HG02973 (cell line): ENCODE measurements at regions not wholly inside any gene's neighbourhood (a gene's known extent, or its start where the extent isn't known, plus 50 kb on each side); places are given as distances from the start of the nearest gene placed in this dataset.

Source experiments
- ATAC-seq: cut with Tn5 transposase; IDR thresholded peaks from one replicate; pipeline ENCODE4 v1.9.1; 2021; ENCODE audit warnings: moderate library complexity; ENCODE audit not compliant: unreplicated experiment

DNA sequence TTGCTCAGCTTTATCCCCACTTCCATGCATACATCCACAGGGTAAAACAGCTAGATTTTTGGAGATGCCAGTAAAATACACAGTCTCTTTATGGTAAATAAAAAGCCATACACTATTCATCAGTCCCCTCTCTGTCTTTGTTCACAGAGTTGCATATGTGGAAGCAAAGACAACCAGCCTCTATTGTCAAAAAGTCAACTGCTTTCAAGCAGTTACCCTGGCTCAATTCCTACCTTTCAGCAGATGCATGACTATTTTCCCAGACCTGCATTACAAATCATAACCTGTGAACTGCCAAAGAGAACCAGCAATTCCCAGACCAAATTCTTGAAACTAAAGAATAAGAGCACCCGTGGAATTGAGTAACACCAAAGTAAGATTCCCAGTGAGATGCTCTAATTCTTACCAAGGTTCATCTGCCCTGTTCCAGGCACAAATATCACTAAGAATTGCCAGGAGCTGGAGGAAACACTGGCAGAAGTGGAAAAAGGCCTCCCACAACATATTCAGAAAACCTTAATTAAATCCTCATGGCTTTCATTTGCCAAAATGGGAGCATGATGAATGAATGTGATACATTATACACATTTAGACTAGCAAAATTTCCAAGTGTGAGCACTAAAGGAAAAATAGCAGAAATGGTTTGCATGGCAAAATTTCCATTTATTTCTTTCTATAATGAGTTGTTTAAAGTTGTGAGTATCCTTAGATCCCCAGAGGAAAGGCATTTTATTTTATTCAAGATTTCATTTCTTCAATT lies 391.2 kb upstream of the ADGRL3 start:
- no peak for ATAC-seq

DNA sequence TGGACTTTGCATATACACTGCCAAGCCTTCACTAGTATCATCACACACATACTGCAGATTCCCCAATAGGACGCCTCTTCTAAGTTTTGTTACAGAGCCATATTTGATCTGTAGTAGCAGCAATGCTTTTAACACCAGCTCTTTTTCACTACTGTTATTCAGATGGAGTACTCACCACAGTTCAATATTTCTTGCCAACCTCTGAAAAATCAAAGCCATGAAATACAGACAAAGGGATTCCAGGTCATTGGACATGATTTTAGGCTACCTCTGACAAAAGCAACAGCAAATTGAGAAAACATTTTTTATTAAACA lies 390.7 kb upstream of the ADGRL3 start:
- ATAC-seq, result no peak

DNA sequence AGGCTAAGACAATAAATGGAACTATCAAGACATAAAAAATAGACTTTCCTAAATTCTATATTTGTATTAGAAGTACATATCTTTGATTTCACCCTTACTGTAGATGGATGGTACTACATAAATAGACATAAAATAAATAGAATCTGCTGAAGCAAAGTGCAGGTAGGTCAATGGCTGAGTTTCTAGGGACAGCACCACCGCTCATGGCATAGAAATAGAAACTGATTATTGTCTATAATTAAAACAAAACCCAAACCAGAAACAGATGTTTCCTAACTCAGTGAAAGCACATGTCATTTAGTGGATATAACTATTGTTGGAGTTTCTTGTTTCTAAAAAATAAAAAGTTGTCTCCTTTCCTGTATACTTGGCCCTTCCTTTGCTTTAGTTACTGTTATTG lies 387.3 kb upstream of the ADGRL3 start:
- no peak for ATAC-seq

DNA sequence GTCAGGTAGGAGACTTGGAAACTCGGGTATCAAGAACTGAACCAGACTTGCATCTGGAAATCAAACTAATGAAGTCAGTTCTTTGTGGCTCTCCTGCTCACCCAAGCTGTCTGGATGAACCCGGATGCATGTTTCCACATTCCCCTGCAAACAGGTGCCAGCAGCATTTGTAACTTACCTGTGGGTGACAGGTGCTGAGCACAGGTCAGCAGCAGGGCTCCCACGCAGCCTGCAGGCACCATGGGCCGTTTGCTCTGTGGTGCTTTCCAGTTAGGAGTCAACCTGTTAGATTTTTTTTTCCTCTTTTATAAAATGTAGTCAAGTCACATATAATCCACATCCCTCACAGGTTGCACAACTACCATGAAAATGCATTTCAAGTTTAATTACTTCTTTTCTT lies 385.6 kb upstream of the ADGRL3 start:
- no peak for ATAC-seq

DNA sequence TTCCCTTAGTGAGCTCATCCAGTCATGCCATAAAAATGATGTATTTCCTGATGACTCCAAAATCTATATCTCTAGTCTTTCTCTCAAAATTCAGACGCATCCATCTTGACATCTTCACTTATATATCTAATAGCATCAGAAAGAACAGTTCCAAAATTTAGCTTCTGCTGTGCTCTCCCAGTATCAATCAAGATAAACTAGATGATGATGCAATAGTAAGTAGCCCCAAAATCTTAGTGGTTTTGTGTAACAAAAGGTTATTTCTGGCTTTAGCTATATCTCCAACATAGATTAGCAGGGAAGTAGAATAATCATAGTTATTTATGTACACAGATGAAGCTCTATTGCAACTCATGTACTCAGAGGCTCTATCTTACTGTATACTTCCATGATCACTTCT lies 382.5 kb upstream of the ADGRL3 start:
- ATAC-seq, result no peak

DNA sequence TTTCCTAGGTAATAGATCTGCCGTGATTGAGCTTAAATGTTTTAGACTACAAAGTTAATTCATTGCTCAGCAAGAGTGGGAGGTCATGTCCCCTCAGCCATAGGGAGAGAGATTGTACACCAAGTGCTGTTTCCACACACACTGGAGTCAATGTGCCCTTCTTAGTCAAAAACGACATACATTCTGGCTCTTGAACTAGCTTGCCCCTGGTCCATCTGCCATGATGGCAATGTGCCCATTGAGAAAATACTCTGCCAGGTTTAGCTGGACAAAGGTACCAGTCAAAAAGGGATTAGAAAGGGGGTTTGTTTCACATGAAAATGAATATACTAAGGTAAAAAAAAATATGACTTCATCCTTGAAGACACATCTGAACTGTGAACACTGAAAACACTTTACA lies 377.1 kb upstream of the ADGRL3 start:
- ATAC-seq, result no peak

DNA sequence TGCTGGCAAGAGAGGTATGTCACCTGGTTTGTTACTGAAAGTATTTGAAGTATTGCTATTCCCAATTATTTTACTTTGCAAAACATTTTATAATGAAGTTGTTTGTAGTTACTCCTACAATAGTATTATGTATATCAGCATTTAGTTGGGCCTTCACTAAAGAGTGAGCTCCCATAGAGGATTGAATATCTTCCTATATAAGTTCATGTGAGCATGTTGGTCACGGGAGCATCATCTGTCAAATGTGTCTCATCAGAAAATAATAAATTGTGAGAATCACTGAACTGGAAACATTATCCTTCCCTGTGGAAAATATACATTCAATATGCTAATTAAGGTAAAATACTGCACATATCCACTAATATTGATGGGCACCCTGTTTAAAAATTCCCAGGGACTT lies 360.1 kb upstream of the ADGRL3 start:
- no peak for ATAC-seq

DNA sequence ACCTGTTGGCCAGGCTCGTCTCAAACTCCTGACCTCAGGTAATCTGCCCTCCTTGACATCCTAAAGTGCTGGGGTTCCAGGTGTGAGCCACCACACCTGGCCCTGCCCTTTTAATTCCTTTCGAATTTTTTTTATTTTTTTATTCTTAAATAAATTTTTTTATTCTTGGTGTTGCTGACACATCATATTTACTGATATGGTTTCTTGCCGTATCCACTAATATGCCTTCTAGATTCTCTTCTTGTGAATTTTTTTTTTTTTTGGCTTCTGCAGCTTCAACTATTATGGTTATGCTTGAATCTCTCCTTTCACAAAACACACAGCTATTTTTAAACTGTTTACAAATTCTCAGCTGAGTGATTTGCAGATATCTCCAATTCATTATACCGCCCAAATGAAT lies 353.4 kb upstream of the ADGRL3 start:
- no peak for ATAC-seq

DNA sequence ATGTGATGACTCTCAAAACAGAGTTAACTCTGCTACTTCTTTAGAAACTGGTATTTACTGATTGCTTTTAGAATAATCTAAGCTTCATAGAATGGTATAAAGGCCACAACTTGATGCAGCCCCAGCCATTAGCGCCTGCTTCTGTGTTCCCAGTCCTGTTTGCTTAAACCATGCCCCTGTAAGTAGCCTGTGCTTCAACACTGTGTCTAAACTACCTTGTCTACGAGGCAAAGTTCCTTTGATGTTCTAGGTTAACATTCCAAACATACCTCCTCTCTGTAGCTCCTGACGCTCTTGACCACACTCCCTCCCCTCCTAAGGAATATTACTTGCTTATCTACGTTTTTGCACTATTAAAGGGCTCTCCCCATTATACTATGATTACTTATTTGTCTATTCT lies 352.5 kb upstream of the ADGRL3 start:
- no peak for ATAC-seq

DNA sequence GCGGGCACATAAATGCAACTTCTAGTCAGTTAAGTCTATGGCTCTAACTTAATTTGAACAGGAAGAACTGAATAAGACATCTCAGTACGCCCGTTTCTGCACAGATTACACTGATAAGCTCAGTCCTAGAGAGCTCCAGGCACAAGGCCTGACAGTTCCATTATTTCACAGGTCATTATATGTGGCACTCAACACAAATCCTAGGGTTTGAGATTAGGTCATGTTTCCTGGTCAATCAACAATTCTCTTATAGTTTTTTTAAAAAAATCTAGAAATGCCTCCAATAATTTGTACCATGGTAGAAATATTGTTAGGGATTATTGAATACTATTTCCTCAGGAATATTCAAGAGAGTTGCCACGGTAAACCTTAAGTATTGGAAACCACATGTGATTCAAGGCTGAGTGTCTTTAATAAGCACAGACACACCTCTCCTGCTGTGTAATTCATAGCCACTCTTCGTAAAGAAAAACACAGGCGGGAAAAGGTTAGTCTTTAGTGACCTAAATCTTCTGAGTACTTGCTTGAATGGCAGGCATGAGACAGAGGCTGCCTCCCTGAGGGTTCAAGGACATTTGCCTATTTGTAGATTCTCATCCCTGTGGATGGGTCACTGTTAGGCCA lies 342.9 kb upstream of the ADGRL3 start:
- no peak for ATAC-seq

DNA sequence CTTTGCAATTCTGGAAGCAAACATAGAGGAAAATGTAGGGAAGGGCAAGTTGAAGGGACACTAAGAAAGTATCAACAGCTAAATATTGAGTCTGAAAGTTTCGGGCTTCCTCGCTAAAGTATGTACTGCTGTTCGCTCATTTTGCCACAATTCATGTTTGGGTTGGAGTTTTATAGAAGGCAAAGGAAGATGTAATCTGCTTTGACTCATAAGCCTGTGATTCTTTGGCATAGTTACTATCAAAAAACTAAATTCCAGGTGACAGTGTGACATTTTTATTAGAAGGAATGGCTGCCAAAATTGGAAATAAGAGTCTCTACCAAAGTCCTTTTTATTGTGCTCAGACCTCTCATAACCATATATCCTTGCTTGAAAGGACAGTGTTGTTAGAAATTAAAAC lies 336.7 kb upstream of the ADGRL3 start:
- no peak for ATAC-seq

DNA sequence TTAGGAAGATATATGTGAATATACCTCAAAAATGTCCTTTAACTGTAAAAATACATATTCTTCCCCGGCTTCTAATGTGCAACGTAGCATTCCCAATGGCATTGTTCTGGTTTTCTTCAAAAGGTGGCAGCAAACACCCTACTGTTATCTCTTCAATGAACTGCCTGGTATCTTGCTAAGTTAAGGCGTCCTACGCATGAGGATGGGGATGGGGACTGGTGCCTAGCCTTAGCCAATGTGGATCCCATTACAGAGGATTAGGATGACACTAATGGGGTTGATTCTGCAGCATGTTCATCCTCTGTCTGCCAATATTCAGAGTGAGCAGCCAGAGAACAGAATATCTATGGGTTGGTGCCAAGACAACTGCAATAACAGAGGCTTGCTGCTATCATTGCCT lies 334.9 kb upstream of the ADGRL3 start:
- no peak for ATAC-seq

DNA sequence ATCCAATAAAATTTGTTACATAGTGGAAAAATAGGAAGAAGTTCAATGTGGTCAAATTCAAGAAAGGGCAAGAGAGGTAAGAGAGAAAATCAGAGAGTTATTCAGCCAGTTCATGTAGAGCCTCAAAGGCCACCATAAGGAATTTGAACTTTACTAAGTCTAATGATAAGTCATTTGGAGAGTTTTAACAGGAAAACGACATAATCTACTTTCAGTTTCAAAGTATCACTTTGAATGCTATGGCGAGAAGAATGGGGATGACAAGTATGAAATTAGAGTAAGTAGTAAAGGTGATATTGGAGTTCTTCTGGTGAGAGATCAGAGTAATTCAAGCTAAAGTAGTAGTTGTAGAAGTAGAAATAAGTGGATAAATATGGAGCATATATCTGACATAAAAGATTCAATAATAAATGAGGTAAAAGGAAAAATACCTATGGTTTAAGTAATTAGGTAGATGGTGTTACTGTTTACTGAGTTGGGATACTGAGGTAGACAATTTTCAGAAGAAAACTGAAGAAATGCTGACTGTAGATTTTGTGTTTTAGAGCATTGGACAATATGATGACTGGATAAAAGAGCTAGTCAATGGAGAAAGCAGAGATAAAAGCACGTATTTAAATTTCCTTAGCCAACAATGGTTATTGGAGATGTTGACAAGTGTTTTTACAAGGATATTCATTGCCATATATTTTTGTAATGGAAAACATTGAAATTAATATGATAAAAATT lies 331.7 kb upstream of the ADGRL3 start:
- ATAC-seq, result no peak

DNA sequence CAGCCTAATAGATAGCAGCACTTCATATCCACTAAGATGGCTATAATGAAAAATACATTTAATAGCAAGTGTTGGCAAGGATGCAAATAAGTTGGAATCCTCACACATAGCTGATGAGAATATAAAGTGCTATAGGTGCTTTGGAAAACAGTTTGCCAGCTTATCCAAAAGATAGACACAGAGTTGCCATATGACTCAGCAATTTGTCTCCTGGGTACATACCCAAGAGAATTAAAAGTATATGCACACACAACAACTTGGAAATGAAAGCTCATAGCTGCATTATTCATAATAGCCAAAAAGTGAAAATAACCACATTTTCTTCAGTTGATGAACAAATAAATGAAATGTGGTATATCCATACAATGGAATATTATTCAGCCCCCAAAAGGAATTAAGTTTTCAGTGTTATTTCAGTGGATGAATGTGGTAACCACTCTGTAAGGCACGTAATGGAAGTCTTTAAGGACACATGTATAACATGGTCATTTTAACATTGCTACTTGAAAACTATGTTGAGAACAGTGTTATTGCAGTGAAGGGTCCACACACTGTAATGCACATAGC lies 320.9 kb upstream of the ADGRL3 start:
- no peak for ATAC-seq

DNA sequence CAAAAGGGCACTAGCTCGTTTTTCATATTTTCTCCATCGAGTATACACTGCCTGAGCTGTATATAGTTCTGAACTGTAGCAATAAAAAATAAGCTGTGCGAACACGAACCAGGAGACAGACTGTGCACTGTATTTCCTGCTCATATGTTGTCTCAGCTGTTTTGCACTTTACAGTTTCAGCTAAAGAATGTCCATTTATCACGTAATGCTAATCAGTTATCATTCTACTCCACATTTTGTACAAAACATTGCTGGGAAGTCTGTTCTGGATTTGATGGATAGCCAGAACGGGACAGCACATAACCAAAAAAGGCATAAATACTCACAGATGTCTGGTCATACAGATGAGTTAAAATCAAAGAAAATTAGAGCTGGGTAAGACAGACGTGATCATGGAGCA lies 315.5 kb upstream of the ADGRL3 start:
- no peak for ATAC-seq

DNA sequence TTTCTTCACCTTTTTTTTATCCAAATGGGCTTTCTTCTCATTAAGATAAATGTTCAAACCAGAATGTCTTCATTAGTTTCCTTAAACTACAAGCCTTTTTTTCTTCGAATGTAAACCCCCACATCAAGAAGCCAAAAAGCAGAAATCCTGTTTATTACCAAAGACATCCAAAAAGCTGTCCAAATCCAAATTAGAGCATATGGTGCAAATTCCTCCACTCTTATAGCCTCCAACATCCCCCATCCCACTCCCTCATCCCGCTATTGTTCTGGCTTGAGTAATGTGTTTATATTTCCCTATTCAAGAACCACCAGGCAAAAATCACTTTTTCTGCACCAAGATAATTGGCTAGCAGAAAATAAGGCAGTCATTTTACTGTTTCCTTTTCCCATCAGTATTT lies 315.1 kb upstream of the ADGRL3 start:
- ATAC-seq, result no peak

DNA sequence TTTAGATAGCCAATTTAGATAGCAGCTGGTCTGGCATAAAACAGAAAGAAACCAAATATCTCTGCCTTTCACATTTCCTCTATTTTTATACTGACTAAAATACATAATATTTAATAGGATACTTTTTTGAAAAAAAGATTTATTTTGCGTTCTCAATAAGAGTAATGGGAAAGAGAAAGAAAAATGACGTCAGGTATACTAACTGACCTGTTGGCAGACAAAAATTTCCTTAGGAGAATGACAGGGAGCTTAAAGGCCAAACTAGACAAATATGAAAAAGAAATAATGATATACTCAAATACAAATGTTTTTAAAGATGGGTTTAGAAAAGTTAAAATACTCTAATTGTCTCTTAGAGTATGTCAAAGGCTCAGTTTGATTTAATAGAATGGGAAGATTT lies 309.4 kb upstream of the ADGRL3 start:
- no peak for ATAC-seq

DNA sequence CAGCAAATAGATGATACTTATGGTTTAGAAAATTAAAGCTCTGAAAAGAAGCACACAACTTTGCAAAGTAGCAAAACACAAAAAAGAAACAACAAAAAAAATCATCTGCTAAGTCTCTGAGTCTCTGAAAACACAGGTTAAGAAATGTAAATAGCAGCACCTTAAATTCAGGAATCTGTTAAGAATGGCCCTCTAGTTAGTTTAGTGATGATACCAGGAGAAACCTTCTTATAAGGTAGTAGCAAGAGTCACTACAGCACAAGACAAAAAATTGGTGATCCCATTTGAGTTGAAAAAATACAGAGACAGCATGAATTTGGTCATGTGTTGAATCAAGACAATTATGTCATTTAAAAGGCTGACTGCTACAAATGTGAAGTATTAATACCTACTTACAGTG lies 308.2 kb upstream of the ADGRL3 start:
- no peak for ATAC-seq

DNA sequence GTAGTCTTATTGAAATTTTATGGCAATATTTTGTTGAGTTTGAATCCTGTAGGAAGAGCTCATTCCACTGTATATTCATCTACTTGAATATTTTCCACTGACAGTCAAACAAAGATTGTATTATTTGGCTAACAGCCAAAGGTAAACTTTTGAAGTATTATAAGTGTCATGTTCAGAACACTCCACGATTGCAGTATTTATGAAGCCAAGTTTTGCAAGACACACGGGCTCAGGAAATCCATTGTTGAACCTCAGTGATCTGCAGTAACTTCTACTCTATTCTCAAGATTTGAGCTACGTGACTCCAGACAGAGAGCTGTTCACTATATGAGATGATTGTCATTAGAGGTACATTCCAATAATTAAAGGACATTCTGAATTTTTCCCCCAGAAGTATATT lies 302.7 kb upstream of the ADGRL3 start:
- ATAC-seq, result no peak

DNA sequence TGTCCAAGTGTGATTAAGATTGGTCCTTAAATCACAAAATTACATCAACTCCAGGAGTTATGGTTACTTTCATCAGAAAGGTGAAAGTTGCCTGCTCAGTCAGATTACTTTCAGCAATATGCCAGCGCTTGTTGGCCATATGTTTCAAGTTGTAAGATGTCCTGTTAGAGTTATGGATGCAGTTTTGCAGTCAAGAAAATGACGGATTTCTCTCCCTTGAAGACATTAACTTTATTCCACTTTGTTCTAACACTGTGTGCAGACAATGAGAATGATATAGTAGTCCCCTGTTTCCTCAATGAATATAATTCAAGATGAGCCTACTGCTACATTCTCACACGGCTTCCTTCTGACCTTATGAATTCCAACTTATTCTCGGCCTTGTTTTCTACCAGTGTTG lies 295.0 kb upstream of the ADGRL3 start:
- no peak for ATAC-seq

DNA sequence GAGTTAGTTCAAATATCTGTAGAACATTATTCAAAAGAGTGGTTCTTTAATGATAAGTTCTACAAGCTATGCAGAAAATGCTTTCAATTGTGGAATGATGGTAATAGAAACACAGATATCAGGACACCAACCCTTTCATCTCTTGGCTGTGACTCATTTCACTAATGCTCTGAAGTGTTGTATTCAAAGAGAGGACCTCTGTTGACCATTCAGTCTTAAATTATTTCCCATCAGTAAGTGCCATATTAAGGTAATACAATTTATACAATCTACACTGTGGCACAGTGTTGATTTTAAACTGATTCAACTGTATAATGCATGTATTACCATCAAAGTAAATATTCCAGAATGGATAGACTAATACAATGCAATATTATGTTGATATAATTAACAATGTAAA lies 289.0 kb upstream of the ADGRL3 start:
- no peak for ATAC-seq

DNA sequence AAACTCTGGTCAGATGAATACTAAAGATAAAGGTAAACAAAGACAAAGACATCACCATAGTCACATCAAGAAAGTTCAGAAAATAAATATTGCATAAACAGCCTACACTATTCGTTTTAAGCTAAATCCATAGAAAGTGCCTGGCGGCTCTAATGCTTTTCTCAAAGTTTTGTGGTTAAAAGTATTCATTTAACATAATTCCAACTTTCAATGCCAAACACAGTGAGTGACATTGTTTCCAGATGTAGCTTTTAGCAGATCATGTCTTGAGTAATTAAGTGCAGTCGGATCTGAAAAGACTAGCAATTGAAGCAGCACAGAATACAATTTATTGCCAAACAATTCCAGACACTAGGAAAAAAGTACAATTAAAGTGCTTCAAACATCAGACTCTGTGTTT lies 287.1 kb upstream of the ADGRL3 start:
- ATAC-seq, result no peak
